ENCODE measurements at regions not wholly inside any gene's neighbourhood (a gene's known extent, or its start where the extent isn't known, plus 50 kb on each side); places are given as distances from the start of the nearest gene placed in this dataset.

DNA sequence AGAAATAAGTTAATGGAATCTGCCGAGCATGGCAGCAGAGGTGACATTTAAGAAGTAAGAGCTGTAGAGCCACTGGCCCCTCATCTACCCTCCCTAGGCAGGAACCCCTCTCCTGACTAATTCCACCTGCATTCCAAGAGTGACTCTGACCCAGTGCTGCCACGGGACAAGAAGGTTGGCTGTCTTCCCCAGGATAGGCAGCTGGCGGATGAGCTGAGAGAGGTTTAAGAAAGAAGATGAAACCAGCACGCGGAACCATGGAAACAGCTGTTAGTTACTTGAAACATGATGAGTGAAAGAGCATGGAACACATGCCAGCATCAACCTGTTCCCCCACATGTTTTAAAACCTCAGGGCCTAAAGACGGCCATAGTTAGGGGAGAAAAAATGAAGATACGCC lies 74.1 kb downstream of the RND3 start:
- Histone ChIP-seq H3K4me3 (ENCODE audit: low read length) (no peak overlapping the region), H3K9me3 (ENCODE audit: control insufficient read depth in 1 of 2, insufficient read depth in 1 of 2, low read length in 2 of 2) (no peaks in the 10 kb centered on the region), H3K27ac (ENCODE audit: low read depth in 1 of 2, low read length in 2 of 2) (no peak overlapping the region), H3K36me3 (ENCODE audit: insufficient read depth, low read length) (no peaks in the 10 kb centered on the region), H3K4me1 (ENCODE audit: insufficient read depth, low read length) (no peaks in the 10 kb centered on the region), H3K27me3 (ENCODE audit: control insufficient read depth in 1 of 2, insufficient read depth in 2 of 2, low read length in 2 of 2) (no peaks in the 10 kb centered on the region)
- ChIA-PET CTCF (no interaction called here), POLR2A (no interaction called here)
- H3K27me3 Mint-ChIP-seq: no peaks in the 10 kb centered on the region
- no peaks in the 10 kb centered on the region for H3K36me3 Mint-ChIP-seq (ENCODE audit: low read depth)
- intact Hi-C loops (cut with DNase I, micrococcal nuclease): no loop called here
- no peaks in the 10 kb centered on the region for H3K4me1 Mint-ChIP-seq (ENCODE audit: low read depth)
- no peak for ATAC-seq (ENCODE audit: poor library complexity)
- DNase-seq: no peak
- TF ChIP-seq, protein P1, sequence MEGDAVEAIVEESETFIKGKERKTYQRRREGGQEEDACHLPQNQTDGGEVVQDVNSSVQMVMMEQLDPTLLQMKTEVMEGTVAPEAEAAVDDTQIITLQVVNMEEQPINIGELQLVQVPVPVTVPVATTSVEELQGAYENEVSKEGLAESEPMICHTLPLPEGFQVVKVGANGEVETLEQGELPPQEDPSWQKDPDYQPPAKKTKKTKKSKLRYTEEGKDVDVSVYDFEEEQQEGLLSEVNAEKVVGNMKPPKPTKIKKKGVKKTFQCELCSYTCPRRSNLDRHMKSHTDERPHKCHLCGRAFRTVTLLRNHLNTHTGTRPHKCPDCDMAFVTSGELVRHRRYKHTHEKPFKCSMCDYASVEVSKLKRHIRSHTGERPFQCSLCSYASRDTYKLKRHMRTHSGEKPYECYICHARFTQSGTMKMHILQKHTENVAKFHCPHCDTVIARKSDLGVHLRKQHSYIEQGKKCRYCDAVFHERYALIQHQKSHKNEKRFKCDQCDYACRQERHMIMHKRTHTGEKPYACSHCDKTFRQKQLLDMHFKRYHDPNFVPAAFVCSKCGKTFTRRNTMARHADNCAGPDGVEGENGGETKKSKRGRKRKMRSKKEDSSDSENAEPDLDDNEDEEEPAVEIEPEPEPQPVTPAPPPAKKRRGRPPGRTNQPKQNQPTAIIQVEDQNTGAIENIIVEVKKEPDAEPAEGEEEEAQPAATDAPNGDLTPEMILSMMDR (IDR thresholded peaks at IDR 0.05): no peak
- H3K9me3 Mint-ChIP-seq: no peaks in the 10 kb centered on the region
- H3K4me3 Mint-ChIP-seq: no peak overlapping the region
- H3K27ac Mint-ChIP-seq: no peak overlapping the region

DNA sequence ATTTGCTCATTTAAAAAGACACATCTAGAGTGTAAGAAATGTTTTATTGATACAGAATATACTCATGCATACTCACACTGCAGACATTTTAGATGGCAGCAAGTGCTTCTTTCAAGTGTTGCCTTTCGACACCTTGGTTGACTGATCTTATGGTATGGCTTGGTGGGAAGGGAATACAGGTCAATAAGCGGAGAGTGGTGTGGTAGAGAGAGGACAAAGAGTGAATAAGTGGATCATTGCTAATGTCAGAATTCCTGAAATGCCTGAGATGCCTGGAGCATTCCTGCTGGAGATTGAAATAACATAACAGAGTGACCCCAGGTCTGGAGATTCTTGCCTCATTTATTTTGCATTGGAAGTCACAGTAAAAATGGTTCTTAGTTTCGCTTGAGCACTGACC lies 76.7 kb downstream of the RND3 start:
- Mint-ChIP-seq H3K36me3 (ENCODE audit: low read depth) (no peaks in the 10 kb centered on the region), H3K27ac (no peak overlapping the region), H3K4me1 (ENCODE audit: low read depth) (no peaks in the 10 kb centered on the region), H3K4me3 (no peak overlapping the region), H3K9me3 (peaks cover 3% of the 10 kb centered on the region), H3K27me3 (no peaks in the 10 kb centered on the region)
- ATAC-seq (ENCODE audit: poor library complexity) (no peak), DNase-seq (no peak)
- TF ChIP-seq, protein P1 (IDR thresholded peaks at IDR 0.05): no peak
- POLR2A ChIA-PET: no interaction called here
- intact Hi-C loops (cut with DNase I, micrococcal nuclease): no loop called here
- no peaks in the 10 kb centered on the region for H3K36me3 ChIP-seq (ENCODE audit: insufficient read depth, low read length)
- H3K27me3 ChIP-seq (ENCODE audit: control insufficient read depth in 1 of 2, insufficient read depth in 2 of 2, low read length in 2 of 2): no peaks in the 10 kb centered on the region
- no peaks in the 10 kb centered on the region for H3K4me1 ChIP-seq (ENCODE audit: insufficient read depth, low read length)
- no peak overlapping the region for H3K4me3 ChIP-seq (ENCODE audit: low read length)
- H3K27ac ChIP-seq (ENCODE audit: low read depth in 1 of 2, low read length in 2 of 2): no peak overlapping the region
- H3K9me3 ChIP-seq (ENCODE audit: control insufficient read depth in 1 of 2, insufficient read depth in 1 of 2, low read length in 2 of 2): peaks cover 0 to 3% of the 10 kb centered on the region in 2 experiments
- CTCF ChIA-PET: no interaction called here

DNA sequence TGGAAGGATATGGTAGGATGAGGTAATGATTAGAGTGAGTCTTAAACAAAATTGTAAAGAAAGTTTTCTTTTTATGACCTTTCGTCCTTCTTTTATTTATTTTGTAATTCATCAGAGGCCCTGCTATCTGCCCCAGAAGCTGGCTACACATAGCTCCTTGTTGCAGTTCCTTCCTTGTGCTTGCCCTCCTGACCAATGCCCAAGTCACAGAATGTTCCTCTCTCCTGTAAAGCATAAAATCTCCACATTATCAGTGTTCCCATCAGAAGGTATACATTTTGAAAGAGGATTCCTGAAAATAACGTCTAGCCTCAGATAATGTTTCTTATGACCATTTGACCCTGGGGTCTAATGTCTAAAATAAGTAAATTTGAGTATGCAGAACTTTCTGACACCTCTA lies 78.3 kb downstream of the RND3 start:
- ChIA-PET CTCF (no interaction called here), POLR2A (no interaction called here)
- no peaks in the 10 kb centered on the region for H3K36me3 ChIP-seq (ENCODE audit: insufficient read depth, low read length)
- Mint-ChIP-seq H3K9me3 (peaks cover 3% of the 10 kb centered on the region), H3K36me3 (ENCODE audit: low read depth) (no peaks in the 10 kb centered on the region), H3K27ac (no peak overlapping the region), H3K27me3 (no peaks in the 10 kb centered on the region), H3K4me3 (no peak overlapping the region), H3K4me1 (ENCODE audit: low read depth) (no peaks in the 10 kb centered on the region)
- no peak for ATAC-seq (ENCODE audit: poor library complexity)
- H3K27ac ChIP-seq (ENCODE audit: low read depth in 1 of 2, low read length in 2 of 2): no peak overlapping the region
- TF ChIP-seq, protein P1 (IDR thresholded peaks at IDR 0.05): no peak
- H3K27me3 ChIP-seq (ENCODE audit: control insufficient read depth in 1 of 2, insufficient read depth in 2 of 2, low read length in 2 of 2): no peaks in the 10 kb centered on the region
- H3K4me3 ChIP-seq (ENCODE audit: low read length): no peak overlapping the region
- H3K9me3 ChIP-seq (ENCODE audit: control insufficient read depth in 1 of 2, insufficient read depth in 1 of 2, low read length in 2 of 2): peaks cover 0 to 3% of the 10 kb centered on the region in 2 experiments
- intact Hi-C loops (cut with DNase I, micrococcal nuclease): no loop called here
- H3K4me1 ChIP-seq (ENCODE audit: insufficient read depth, low read length): no peaks in the 10 kb centered on the region
- DNase-seq: no peak

Measured in CD4-positive, alpha-beta T cell (primary cell).